KMS-11 (cell line): ENCODE measurements at regions not wholly inside any gene's neighbourhood (a gene's known extent, or its start where the extent isn't known, plus 50 kb on each side); places are given as distances from the start of the nearest gene placed in this dataset.

Source experiments
- H2AFZ ChIP-seq: fragments of 200-600 bp; sonication (generic); 2 replicates; pipeline ENCODE4 v1.6.1; 2016; ENCODE audit warnings: antibody characterized with exemption, mixed run types, low read depth
- H3K27ac ChIP-seq: fragments of 200-600 bp; sonication (generic); 2 replicates; pipeline ENCODE4 v1.6.1; 2016; ENCODE audit warnings: mild to moderate bottlenecking, mixed run types
- H3K27me3 ChIP-seq: fragments of 200-600 bp; sonication (generic); 2 replicates; pipeline ENCODE4 v1.6.1; 2017; ENCODE audit warnings: mild to moderate bottlenecking, low read depth, mixed run types, moderate library complexity; ENCODE audit not compliant: insufficient read depth
- H3K36me3 ChIP-seq: fragments of 200-600 bp; sonication (generic); 2 replicates; pipeline ENCODE4 v1.6.1; 2017; ENCODE audit warnings: mild to moderate bottlenecking, mixed run types; ENCODE audit not compliant: insufficient read depth
- H3K4me1 ChIP-seq: fragments of 200-600 bp; sonication (generic); 2 replicates; pipeline ENCODE4 v1.6.1; 2016; ENCODE audit warnings: mild to moderate bottlenecking, low read depth, mixed run types; ENCODE audit not compliant: poor library complexity, severe bottlenecking
- H3K4me2 ChIP-seq: fragments of 200-600 bp; sonication (generic); 2 replicates; pipeline ENCODE4 v1.7.0; 2016; ENCODE audit warnings: mild to moderate bottlenecking, mixed run types
- H3K4me3 ChIP-seq: fragments of 200-600 bp; sonication (generic); IDR thresholded peaks from 2 replicates; pipeline ENCODE4 v1.6.1; 2017; ENCODE audit warnings: low read depth, low read length, mixed read lengths; ENCODE audit not compliant: insufficient read depth
- H3K79me2 ChIP-seq: fragments of 200-600 bp; sonication (generic); 2 replicates; pipeline ENCODE4 v1.6.1; 2016; ENCODE audit warnings: low read depth, mixed run types; ENCODE audit not compliant: insufficient read depth
- H3K9ac ChIP-seq: fragments of 200-600 bp; sonication (generic); 2 replicates; pipeline ENCODE4 v1.6.1; 2016; ENCODE audit warnings: mild to moderate bottlenecking, mixed run types
- H4K20me1 ChIP-seq: fragments of 200-600 bp; sonication (generic); 2 replicates; pipeline ENCODE4 v1.6.1; 2016; ENCODE audit warnings: mild to moderate bottlenecking, mixed run types; ENCODE audit not compliant: insufficient read depth
- TF ChIP-seq, protein P1 (sequence below): fragments of 200-600 bp; sonication (generic); conservative IDR thresholded peaks from 2 replicates; pipeline ENCODE4 v1.6.1; 2017; ENCODE audit warnings: low read depth, mild to moderate bottlenecking, antibody characterized with exemption, low read length, moderate library complexity, mixed read lengths

DNA sequence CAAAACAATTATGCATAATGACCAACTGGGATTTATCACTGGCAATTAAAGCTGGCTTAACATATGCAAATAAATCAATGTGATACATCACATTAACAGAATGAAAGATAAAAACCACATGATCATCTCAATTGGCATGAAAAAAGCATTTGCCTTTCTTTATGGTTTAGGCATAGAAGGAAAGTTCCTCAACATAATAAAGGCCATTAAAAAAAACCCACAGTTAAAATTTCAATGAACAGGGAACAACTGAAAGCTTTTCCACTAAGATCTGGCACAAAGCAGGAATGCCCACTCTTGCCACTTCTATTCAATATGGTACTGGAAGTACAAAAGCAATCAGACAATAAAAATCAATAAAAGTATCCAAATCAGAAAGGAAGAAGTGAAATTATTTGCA, 151.2 kb upstream of the CD180 start:
- H3K4me1 ChIP-seq = no peaks in the 10 kb centered on the region
- no peaks in the 10 kb centered on the region for H4K20me1 ChIP-seq
- H2AFZ ChIP-seq = no peak overlapping the region
- H3K36me3 ChIP-seq = no peaks in the 10 kb centered on the region
- H3K4me2 ChIP-seq = no peak overlapping the region
- H3K79me2 ChIP-seq = no peaks in the 10 kb centered on the region
- H3K9ac ChIP-seq = no peak overlapping the region
- no peaks in the 10 kb centered on the region for H3K27me3 ChIP-seq
- no peak overlapping the region for H3K27ac ChIP-seq
- TF ChIP-seq, protein P1, sequence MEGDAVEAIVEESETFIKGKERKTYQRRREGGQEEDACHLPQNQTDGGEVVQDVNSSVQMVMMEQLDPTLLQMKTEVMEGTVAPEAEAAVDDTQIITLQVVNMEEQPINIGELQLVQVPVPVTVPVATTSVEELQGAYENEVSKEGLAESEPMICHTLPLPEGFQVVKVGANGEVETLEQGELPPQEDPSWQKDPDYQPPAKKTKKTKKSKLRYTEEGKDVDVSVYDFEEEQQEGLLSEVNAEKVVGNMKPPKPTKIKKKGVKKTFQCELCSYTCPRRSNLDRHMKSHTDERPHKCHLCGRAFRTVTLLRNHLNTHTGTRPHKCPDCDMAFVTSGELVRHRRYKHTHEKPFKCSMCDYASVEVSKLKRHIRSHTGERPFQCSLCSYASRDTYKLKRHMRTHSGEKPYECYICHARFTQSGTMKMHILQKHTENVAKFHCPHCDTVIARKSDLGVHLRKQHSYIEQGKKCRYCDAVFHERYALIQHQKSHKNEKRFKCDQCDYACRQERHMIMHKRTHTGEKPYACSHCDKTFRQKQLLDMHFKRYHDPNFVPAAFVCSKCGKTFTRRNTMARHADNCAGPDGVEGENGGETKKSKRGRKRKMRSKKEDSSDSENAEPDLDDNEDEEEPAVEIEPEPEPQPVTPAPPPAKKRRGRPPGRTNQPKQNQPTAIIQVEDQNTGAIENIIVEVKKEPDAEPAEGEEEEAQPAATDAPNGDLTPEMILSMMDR = no peak
- no peak overlapping the region for H3K4me3 ChIP-seq

DNA sequence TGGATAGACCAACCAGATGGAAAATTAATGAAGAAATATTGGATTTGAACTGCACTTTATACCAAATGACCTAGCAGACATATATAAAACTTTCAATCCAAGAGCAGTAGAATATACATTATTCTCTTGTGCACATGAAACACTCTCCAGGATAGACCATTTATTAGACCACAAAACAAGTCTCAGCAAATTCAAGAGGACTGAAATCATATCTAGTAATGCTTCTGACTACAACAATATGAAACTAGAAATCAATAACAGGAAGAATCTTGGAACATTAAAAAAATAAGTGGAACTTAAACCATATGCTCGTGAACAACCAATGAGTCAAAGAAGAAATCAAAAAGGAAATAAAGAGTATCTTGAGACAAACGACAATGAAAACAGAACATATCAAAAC, 150.0 kb upstream of the CD180 start:
- no peak overlapping the region for H3K9ac ChIP-seq
- no peaks in the 10 kb centered on the region for H4K20me1 ChIP-seq
- no peak overlapping the region for H2AFZ ChIP-seq
- no peak overlapping the region for H3K4me2 ChIP-seq
- no peaks in the 10 kb centered on the region for H3K36me3 ChIP-seq
- TF ChIP-seq, protein P1 = no peak
- H3K79me2 ChIP-seq = no peaks in the 10 kb centered on the region
- no peaks in the 10 kb centered on the region for H3K4me1 ChIP-seq
- H3K4me3 ChIP-seq = no peak overlapping the region
- no peak overlapping the region for H3K27ac ChIP-seq
- no peaks in the 10 kb centered on the region for H3K27me3 ChIP-seq

DNA sequence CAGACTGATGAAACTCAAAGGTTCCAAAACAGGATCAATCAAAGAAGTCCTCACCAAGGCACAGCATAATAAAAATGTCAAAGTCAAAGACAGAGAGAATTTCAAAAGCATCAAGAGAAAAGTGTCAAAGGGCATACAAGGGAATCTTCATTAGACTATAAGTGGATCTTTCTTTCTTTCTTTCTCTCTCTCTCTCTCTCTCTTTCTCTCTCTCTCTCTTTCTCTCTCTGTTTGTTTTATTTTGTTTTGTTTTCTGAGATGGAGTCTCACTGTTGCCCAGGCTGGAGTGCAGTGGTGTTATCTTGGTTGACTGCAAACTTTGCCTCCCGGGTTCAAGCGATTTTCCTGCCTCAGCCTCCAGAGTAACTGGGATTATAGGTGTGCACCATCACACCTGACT, 148.3 kb upstream of the CD180 start:
- Histone ChIP-seq H3K4me3 (no peak overlapping the region), H4K20me1 (no peaks in the 10 kb centered on the region), H3K4me2 (no peak overlapping the region), H3K27ac (no peak overlapping the region), H3K36me3 (no peaks in the 10 kb centered on the region), H3K9ac (no peak overlapping the region), H3K4me1 (no peaks in the 10 kb centered on the region), H3K79me2 (no peaks in the 10 kb centered on the region), H3K27me3 (no peaks in the 10 kb centered on the region), H2AFZ (no peak overlapping the region)
- TF ChIP-seq, protein P1 = no peak

DNA sequence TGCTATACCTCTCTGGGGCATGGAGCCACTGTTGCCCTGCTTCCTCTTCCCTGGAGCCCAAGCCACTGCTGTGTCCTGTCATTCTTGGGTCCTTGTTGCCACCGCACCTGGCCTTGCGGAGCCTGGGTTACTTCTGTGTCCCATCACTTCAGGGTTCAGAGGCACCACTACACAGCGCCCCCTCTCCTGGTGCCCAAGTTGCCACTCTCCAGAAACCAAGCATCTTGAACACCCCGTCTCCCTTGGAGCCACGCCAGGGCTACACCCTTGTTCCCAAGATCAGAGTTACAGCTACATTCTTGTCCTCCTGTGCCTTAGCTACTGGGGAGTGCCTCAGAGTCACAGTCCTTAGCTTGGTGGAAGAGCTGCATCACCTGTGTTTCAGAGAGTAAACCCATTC, 147.2 kb upstream of the CD180 start:
- H3K79me2 ChIP-seq = no peaks in the 10 kb centered on the region
- no peak overlapping the region for H3K9ac ChIP-seq
- no peak overlapping the region for H2AFZ ChIP-seq
- no peak overlapping the region for H3K4me3 ChIP-seq
- no peaks in the 10 kb centered on the region for H3K4me1 ChIP-seq
- TF ChIP-seq, protein P1 = no peak
- H3K27me3 ChIP-seq = no peaks in the 10 kb centered on the region
- H4K20me1 ChIP-seq = no peaks in the 10 kb centered on the region
- no peaks in the 10 kb centered on the region for H3K36me3 ChIP-seq
- no peak overlapping the region for H3K4me2 ChIP-seq
- H3K27ac ChIP-seq = no peak overlapping the region

DNA sequence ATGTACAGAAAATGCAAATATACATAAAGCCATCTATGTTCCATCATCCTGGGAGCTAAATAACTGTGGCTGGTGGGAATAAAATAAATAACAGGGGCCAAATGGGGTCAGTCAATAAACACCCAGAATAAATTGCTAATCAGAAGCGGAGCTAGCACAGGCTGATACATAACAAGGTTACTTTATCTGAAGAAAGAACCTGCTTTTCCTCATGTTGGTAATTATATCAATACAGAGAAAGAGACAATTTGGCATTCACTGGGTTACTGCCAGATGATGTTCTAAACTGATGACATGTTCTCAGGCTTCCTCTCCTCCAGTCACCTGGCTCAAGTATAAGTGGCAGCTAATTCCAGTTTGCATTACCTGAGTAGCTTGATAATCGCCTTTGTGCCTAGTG, 144.9 kb upstream of the CD180 start:
- Histone ChIP-seq H3K36me3 (no peaks in the 10 kb centered on the region), H3K27ac (no peak overlapping the region), H3K79me2 (no peaks in the 10 kb centered on the region), H2AFZ (no peak overlapping the region), H3K4me3 (no peak overlapping the region), H4K20me1 (no peaks in the 10 kb centered on the region), H3K4me2 (no peak overlapping the region), H3K9ac (no peak overlapping the region), H3K27me3 (no peaks in the 10 kb centered on the region), H3K4me1 (no peaks in the 10 kb centered on the region)
- TF ChIP-seq, protein P1 = no peak
